Left cardiac atrium (tissue), 4 donors: ENCODE measurements at regions not wholly inside any gene's neighbourhood (a gene's known extent, or its start where the extent isn't known, plus 50 kb on each side); places are given as distances from the start of the nearest gene placed in this dataset.
A peak's percentile ranks its signal among the peaks of the same experiment; 100 is the strongest.

ENCODE experiments used
- ATAC-seq, 2 donors: fragments of 200-7000 bp; cut with Tn5 transposase; one replicate each; pipeline ENCODE4 v1.9.1; 2020; ENCODE audit warnings: mild to moderate bottlenecking in 2 of 2, moderate library complexity in 2 of 2
- DNase-seq: peaks from one replicate; pipeline ENCODE4 v3.0.0-alpha.2; 2020
- intact Hi-C, 2 donors: fragments of 100-400 bp; cut with DNase I; formaldehyde crosslinking; loops; one replicate each; pipeline versions ENCODE4 v1.14.1 to v1.15.1; 2022 to 2023
- donor health status: DM: no; HTN: yes; CAD: no.
- donor health status: DM: no; HTN: yes; CAD: no; lungs with severe emphysema.
- donor health status: DM: yes; HTN: yes; CAD: no.
- donor health status: Dilated cardiomyopathy.

GRCh38 chr10:107686095-107686494, 521.6 kb upstream of the SORCS1 start:
- peak in 1 of 2 donors; percentile 39 for ATAC-seq
- DNase-seq = peak; percentile 18

GRCh38 chr10:107671960-107672359, 507.5 kb upstream of the SORCS1 start:
- intact Hi-C loops = no loop called here
- no peak for ATAC-seq
- no peak for DNase-seq

More at GRCh38 chr10:107686095-107686494, 521.6 kb upstream of the SORCS1 start:
- intact Hi-C loops = no loop called here

- intact Hi-C loops = no loop called here
- ATAC-seq (no peak), DNase-seq (no peak)
Observed at GRCh38 chr10:107666214-107666613, 501.7 kb upstream of the SORCS1 start.

GRCh38 chr10:107665459-107665858, 501.0 kb upstream of the SORCS1 start:
- no peak for ATAC-seq
- no peak for DNase-seq
- intact Hi-C loops = no loop called here

- intact Hi-C loops = no loop called here
- ATAC-seq = no peak
- DNase-seq = no peak
Observed at GRCh38 chr10:107657851-107658250, 493.3 kb upstream of the SORCS1 start.

- ATAC-seq = no peak
- intact Hi-C loops = no loop called here
Observed at GRCh38 chr10:107656932-107657331, 492.4 kb upstream of the SORCS1 start.

GRCh38 chr10:107653832-107654287, 489.4 kb upstream of the SORCS1 start:
- ATAC-seq (peak; percentile 79 to 80), DNase-seq (no peak)
- intact Hi-C loops = no loop called here

More at GRCh38 chr10:107656932-107657331, 492.4 kb upstream of the SORCS1 start:
- DNase-seq = no peak

GRCh38 chr10:107650939-107651338, 486.4 kb upstream of the SORCS1 start:
- DNase-seq = no peak
- no peak for ATAC-seq
- intact Hi-C loops = no loop called here

GRCh38 chr10:107649249-107649648, 484.7 kb upstream of the SORCS1 start:
- intact Hi-C loops = no loop called here
- DNase-seq (no peak), ATAC-seq (no peak)

- ATAC-seq (no peak), DNase-seq (no peak)
- intact Hi-C loops = no loop called here
Observed at GRCh38 chr10:107647462-107647861, 483.0 kb upstream of the SORCS1 start.

- intact Hi-C loops = no loop called here
- DNase-seq = no peak
- no peak for ATAC-seq
Observed at GRCh38 chr10:107631876-107632275, 467.4 kb upstream of the SORCS1 start.

GRCh38 chr10:107626862-107627261, 462.4 kb upstream of the SORCS1 start:
- DNase-seq (no peak), ATAC-seq (no peak)
- intact Hi-C loops = no loop called here

- intact Hi-C loops = no loop called here
- no peak for ATAC-seq
- DNase-seq = no peak
Observed at GRCh38 chr10:107623292-107623691, 458.8 kb upstream of the SORCS1 start.

GRCh38 chr10:107619139-107619538, 454.6 kb upstream of the SORCS1 start:
- no peak for ATAC-seq
- no peak for DNase-seq
- intact Hi-C loops = no loop called here

- intact Hi-C loops = no loop called here
- DNase-seq = no peak
- no peak for ATAC-seq
Observed at GRCh38 chr10:107618504-107618994, 454.0 kb upstream of the SORCS1 start.

GRCh38 chr10:107616463-107617410, 452.2 kb upstream of the SORCS1 start:
- intact Hi-C loops = no loop called here
- ATAC-seq (peak in 1 of 2 donors; percentile 70), DNase-seq (no peak)

- no peak for ATAC-seq
- intact Hi-C loops = no loop called here
Observed at GRCh38 chr10:107616031-107616430, 451.5 kb upstream of the SORCS1 start.

GRCh38 chr10:107614939-107615685, 450.6 kb upstream of the SORCS1 start:
- intact Hi-C loops = no loop called here
- no peak for ATAC-seq
- DNase-seq = no peak

More at GRCh38 chr10:107616031-107616430, 451.5 kb upstream of the SORCS1 start:
- no peak for DNase-seq

- ATAC-seq (no peak), DNase-seq (no peak)
- intact Hi-C loops = no loop called here
Observed at GRCh38 chr10:107611115-107611514, 446.6 kb upstream of the SORCS1 start.

- ATAC-seq = no peak
Observed at GRCh38 chr10:107589081-107589480, 424.6 kb upstream of the SORCS1 start.

More at GRCh38 chr10:107589081-107589480, 424.6 kb upstream of the SORCS1 start:
- intact Hi-C loops = no loop called here
- DNase-seq = no peak
